ENCODE measurements at regions not wholly inside any gene's neighbourhood (a gene's known extent, or its start where the extent isn't known, plus 50 kb on each side); places are given as distances from the start of the nearest gene placed in this dataset.

DNA sequence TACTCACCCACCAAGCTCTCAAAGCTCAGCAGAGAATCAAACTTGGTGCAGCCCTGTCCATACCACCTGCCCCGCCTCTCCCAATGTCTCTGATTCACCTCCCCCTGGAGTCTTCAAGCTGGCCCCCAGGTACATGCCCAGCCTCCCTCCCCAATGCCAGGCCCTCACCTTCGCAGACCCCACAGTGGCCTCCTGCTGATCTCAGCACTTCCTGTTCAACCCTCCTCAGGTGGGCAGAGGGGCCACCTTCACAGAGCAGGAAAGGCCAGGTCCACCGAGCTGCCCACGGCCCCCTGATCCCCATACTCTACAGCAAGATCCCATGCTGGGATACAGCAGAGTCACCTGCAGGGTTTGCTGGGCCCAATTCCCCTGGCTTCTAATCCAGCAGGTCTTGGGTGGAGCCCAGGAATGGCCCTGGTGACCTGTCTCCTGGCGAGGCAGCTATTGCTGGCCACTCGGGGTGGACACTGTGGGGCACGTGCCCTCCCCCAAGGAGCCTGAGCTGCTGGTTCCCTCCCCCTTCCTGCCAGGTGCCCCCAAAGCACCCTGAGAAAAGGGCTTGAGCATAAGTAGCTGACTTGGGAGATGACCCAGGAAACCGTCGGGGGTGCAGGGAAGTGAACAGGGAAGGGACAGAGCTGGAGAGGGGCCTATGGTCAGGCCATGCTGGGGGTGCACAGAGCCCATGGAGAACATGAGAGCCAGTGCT, 150.7 kb downstream of the BRD1 start:
- Histone ChIP-seq H3K27me3 (ENCODE audit: insufficient read depth, low read length) (peaks cover 52% of the 10 kb centered on the region), H3K4me1 (ENCODE audit: control insufficient read depth in 1 of 2, insufficient read depth in 2 of 2, low read length in 2 of 2) (no peaks in the 10 kb centered on the region), H4K20me1 (ENCODE audit: insufficient read depth) (no peaks in the 10 kb centered on the region), H3K4me2 (ENCODE audit: low read length) (no peak overlapping the region), H3K79me2 (ENCODE audit: insufficient read depth, low read length) (no peaks in the 10 kb centered on the region), H3K9me2 (ENCODE audit: insufficient read depth) (no peaks in the 10 kb centered on the region), H3K27ac (ENCODE audit: low read depth, low read length) (no peak overlapping the region), H3K9me3 (ENCODE audit: control insufficient read depth in 1 of 2, insufficient read depth in 1 of 2, low read depth in 1 of 2, low read length in 2 of 2) (no peaks in the 10 kb centered on the region), H3K9ac (ENCODE audit: low read length) (no peak overlapping the region), H2AFZ (ENCODE audit: low read depth, low read length, poor library complexity, severe bottlenecking) (no peak overlapping the region), H3K36me3 (ENCODE audit: control insufficient read depth in 1 of 2, insufficient read depth in 2 of 2, low read length in 2 of 2) (no peaks in the 10 kb centered on the region), H3K4me3 (replicated peaks in 1 of 2; ENCODE audit: low read depth in 1 of 2, low read length in 2 of 2) (no peak overlapping the region)
- DNase-seq (ENCODE audit: low read depth, low spot score) (no peak), ATAC-seq (no peak)
- ChIA-PET CTCF (no interaction called here), POLR2A (no interaction called here), RAD21 (ENCODE audit: low non-redundant PET in 1 of 2, low total read pairs in 2 of 2, uncharacterized antibody in 2 of 2, unreplicated experiment in 2 of 2) (no interaction called here)
- TF ChIP-seq CBX3 (IDR thresholded peaks at IDR 0.05; ENCODE audit: low read depth) = no peak
- TF ChIP-seq POLR2AphosphoS5 (IDR thresholded peaks at IDR 0.05; ENCODE audit: low read depth, low read length) = no peak
- TF ChIP-seq ZNF274 (IDR thresholded peaks at IDR 0.05; ENCODE audit: low read depth, low read length) = no peak
- TF ChIP-seq SP1 (IDR thresholded peaks at IDR 0.05; ENCODE audit: low read depth) = no peak
- TF ChIP-seq, protein P1, sequence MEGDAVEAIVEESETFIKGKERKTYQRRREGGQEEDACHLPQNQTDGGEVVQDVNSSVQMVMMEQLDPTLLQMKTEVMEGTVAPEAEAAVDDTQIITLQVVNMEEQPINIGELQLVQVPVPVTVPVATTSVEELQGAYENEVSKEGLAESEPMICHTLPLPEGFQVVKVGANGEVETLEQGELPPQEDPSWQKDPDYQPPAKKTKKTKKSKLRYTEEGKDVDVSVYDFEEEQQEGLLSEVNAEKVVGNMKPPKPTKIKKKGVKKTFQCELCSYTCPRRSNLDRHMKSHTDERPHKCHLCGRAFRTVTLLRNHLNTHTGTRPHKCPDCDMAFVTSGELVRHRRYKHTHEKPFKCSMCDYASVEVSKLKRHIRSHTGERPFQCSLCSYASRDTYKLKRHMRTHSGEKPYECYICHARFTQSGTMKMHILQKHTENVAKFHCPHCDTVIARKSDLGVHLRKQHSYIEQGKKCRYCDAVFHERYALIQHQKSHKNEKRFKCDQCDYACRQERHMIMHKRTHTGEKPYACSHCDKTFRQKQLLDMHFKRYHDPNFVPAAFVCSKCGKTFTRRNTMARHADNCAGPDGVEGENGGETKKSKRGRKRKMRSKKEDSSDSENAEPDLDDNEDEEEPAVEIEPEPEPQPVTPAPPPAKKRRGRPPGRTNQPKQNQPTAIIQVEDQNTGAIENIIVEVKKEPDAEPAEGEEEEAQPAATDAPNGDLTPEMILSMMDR (IDR thresholded peaks at IDR 0.05 in 2 of 3, conservative IDR thresholded peaks at IDR 0.05 in 1 of 3; ENCODE audit: borderline replicate concordance in 1 of 3, insufficient read depth in 1 of 3, low read depth in 2 of 3, low read length in 2 of 3) = no peak
- TF ChIP-seq YY1 (IDR thresholded peaks at IDR 0.05; ENCODE audit: extremely low read depth, insufficient replicate concordance, low read depth, low read length) = no peak
- no peak for TF ChIP-seq POLR2A (IDR thresholded peaks at IDR 0.05; ENCODE audit: borderline replicate concordance, extremely low read depth, insufficient read depth, insufficient read length)
- no peak for TF ChIP-seq RAD21 (IDR thresholded peaks at IDR 0.05; ENCODE audit: low read depth)
- no peak for TF ChIP-seq ZBTB33 (IDR thresholded peaks at IDR 0.05; ENCODE audit: extremely low read depth, insufficient replicate concordance, low read length)
- TF ChIP-seq ZFX (IDR thresholded peaks at IDR 0.05) = no peak
- BruUV-seq (replicated peaks) = no TSS peak
- intact Hi-C loops (cut with micrococcal nuclease) = no loop called here
